Body of pancreas (tissue), 4 donors: ENCODE measurements at regions not wholly inside any gene's neighbourhood (a gene's known extent, or its start where the extent isn't known, plus 50 kb on each side); places are given as distances from the start of the nearest gene placed in this dataset.

Experiments used
- POLR2A ChIP-seq, 3 donors: fragments of 450-650 bp; IDR thresholded peaks; one replicate each; pipeline ENCODE4 v1.6.1; 2016; ENCODE audit warnings: antibody characterized with exemption in 3 of 3, mild to moderate bottlenecking in 2 of 3
- TF ChIP-seq, protein P1 (sequence below), 7 experiments: fragments of 450-650 bp in 4 of 7; fragments of 200-600 bp in 3 of 7; sonication (generic) in 3 of 7; IDR thresholded peaks; one replicate each; pipeline ENCODE4 v1.5.1; 2016 to 2019; ENCODE audit warnings: antibody characterized with exemption in 7 of 7

DNA sequence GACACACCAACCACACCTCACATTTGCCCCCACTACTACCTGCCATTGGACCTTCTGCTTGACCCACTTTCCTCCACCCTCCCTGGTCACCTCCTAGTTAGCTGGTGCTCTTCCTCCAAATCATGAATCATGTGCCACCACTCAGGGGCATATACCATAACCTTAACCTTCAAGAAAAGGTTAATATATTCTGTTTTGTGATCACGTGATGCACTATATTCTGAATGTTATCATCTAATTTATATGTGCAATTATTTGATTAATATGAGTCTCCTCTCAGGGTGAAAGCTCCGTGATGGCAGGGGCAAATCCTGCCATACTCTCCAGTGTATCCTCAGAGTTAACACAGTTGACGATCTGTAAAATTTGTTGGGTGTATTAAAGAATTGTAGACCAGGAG, 635.5 kb downstream of the XPNPEP1 start:
- TF ChIP-seq, protein P1, sequence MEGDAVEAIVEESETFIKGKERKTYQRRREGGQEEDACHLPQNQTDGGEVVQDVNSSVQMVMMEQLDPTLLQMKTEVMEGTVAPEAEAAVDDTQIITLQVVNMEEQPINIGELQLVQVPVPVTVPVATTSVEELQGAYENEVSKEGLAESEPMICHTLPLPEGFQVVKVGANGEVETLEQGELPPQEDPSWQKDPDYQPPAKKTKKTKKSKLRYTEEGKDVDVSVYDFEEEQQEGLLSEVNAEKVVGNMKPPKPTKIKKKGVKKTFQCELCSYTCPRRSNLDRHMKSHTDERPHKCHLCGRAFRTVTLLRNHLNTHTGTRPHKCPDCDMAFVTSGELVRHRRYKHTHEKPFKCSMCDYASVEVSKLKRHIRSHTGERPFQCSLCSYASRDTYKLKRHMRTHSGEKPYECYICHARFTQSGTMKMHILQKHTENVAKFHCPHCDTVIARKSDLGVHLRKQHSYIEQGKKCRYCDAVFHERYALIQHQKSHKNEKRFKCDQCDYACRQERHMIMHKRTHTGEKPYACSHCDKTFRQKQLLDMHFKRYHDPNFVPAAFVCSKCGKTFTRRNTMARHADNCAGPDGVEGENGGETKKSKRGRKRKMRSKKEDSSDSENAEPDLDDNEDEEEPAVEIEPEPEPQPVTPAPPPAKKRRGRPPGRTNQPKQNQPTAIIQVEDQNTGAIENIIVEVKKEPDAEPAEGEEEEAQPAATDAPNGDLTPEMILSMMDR (IDR thresholded peaks at IDR 0.05), result no peak
- TF ChIP-seq POLR2A (IDR thresholded peaks at IDR 0.05), result no peak
